Adrenal gland (tissue), 9 donors: ENCODE measurements at regions not wholly inside any gene's neighbourhood (a gene's known extent, or its start where the extent isn't known, plus 50 kb on each side); places are given as distances from the start of the nearest gene placed in this dataset.

Experiments
- DNase-seq, 7 donors: peaks; one replicate each; pipeline ENCODE4 v3.0.0-alpha.2; 2019 to 2020
- H3K27ac ChIP-seq, 5 donors: fragments of 200-600 bp; sonication (generic) in 4 of 5; 1 replicate in 3 of 5; 2 replicates in 2 of 5; pipeline versions ENCODE4 v1.5.1 to v1.8.0; 2016 to 2020; ENCODE audit warnings: mild to moderate bottlenecking in 1 of 5
- H3K27me3 ChIP-seq: fragments of 200-600 bp; 2 replicates; pipeline ENCODE4 v1.8.0; 2021
- H3K36me3 ChIP-seq, 2 donors: fragments of 200-600 bp; replicated peaks in 1 of 2; 1 replicate in 1 of 2; 2 replicates in 1 of 2; pipeline versions ENCODE4 v1.5.1 to v1.8.0; 2018 to 2022
- H3K4me1 ChIP-seq, 2 donors: fragments of 200-600 bp; replicated peaks in 1 of 2; 1 replicate in 1 of 2; 2 replicates in 1 of 2; pipeline versions ENCODE4 v1.5.1 to v1.8.0; 2018 to 2021
- H3K4me3 ChIP-seq, 4 donors: fragments of 200-600 bp; sonication (generic) in 3 of 4; one replicate each; pipeline ENCODE4 v1.5.1; 2016 to 2018
- H3K9me3 ChIP-seq, 3 donors: fragments of 200-600 bp; sonication (generic) in 1 of 3; replicated peaks in 1 of 3; 1 replicate in 2 of 3; 2 replicates in 1 of 3; pipeline versions ENCODE4 v1.5.1 to v1.8.0; 2016 to 2021
- POLR2A ChIP-seq, 2 donors: fragments of 450-650 bp; IDR thresholded peaks; one replicate each; pipeline ENCODE4 v1.6.1; 2017; ENCODE audit warnings: antibody characterized with exemption in 2 of 2, mild to moderate bottlenecking in 2 of 2, moderate library complexity in 1 of 2
- WGBS, 4 donors: extraction: QIAGEN DNeasy Blood & Tissue Kit in 2 of 4; methylation state at CpG; one replicate each; pipeline versions ENCODE4 v1.1.5 to v1.1.7; 2013 to 2017; 5-methylcytosine and 5-hydroxymethylcytosine counted together
- intact Hi-C, 2 donors: fragments of 100-400 bp; cut with DNase I; formaldehyde crosslinking; loops; one replicate each; pipeline versions ENCODE4 v1.14.1 to v1.15.0; 2022 to 2023
- TF ChIP-seq, protein P1 (sequence below), 6 experiments: fragments of 450-650 bp in 4 of 6; fragments of 200-600 bp in 2 of 6; sonication (generic) in 1 of 6; IDR thresholded peaks; 1 replicate in 5 of 6; 2 replicates in 1 of 6; pipeline versions ENCODE4 v1.5.1 to v1.8.0; 2016 to 2021; ENCODE audit warnings: antibody characterized with exemption in 6 of 6, mild to moderate bottlenecking in 2 of 6, moderate library complexity in 1 of 6
- donor health status: healthy with polysubstance abuse.
- donor health status: Bipolar disorder and iron deficiency.
- donor health status: DM: yes; HTN: yes; CAD: no.
- donor health status: DM: no; HTN: no; CAD: no.
- donor health status: DM: no; HTN: no; CAD: no.

DNA sequence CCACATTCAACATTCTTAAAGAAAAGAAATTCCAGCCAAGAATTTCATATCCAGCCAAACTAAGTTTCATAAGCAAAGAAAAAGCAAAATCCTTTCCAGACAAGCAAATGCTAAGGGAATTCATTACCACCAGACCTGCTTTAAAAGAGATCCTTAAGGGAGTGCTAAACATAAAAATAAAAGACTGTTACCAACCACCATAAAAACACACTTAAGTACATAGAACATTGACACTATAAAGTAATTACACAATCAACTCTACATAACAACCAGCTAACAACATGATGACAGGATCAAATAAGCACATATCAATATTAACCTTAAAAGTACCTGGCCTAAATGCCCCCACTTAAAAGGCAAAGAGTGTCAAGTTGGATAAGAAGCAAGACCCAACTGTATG lies 153.5 kb downstream of the FTCDNL1 start:
- no peaks in the 10 kb centered on the region for H3K36me3 ChIP-seq
- no peak overlapping the region for H3K27ac ChIP-seq
- no peak overlapping the region for H3K4me3 ChIP-seq
- H3K9me3 ChIP-seq = no peaks in the 10 kb centered on the region
- TF ChIP-seq, protein P1, sequence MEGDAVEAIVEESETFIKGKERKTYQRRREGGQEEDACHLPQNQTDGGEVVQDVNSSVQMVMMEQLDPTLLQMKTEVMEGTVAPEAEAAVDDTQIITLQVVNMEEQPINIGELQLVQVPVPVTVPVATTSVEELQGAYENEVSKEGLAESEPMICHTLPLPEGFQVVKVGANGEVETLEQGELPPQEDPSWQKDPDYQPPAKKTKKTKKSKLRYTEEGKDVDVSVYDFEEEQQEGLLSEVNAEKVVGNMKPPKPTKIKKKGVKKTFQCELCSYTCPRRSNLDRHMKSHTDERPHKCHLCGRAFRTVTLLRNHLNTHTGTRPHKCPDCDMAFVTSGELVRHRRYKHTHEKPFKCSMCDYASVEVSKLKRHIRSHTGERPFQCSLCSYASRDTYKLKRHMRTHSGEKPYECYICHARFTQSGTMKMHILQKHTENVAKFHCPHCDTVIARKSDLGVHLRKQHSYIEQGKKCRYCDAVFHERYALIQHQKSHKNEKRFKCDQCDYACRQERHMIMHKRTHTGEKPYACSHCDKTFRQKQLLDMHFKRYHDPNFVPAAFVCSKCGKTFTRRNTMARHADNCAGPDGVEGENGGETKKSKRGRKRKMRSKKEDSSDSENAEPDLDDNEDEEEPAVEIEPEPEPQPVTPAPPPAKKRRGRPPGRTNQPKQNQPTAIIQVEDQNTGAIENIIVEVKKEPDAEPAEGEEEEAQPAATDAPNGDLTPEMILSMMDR (IDR thresholded peaks at IDR 0.05) = no peak
- TF ChIP-seq POLR2A (IDR thresholded peaks at IDR 0.05) = no peak
- H3K4me1 ChIP-seq = no peaks in the 10 kb centered on the region
- no peak for DNase-seq
- H3K27me3 ChIP-seq = no peaks in the 10 kb centered on the region
- intact Hi-C loops = no loop called here

DNA sequence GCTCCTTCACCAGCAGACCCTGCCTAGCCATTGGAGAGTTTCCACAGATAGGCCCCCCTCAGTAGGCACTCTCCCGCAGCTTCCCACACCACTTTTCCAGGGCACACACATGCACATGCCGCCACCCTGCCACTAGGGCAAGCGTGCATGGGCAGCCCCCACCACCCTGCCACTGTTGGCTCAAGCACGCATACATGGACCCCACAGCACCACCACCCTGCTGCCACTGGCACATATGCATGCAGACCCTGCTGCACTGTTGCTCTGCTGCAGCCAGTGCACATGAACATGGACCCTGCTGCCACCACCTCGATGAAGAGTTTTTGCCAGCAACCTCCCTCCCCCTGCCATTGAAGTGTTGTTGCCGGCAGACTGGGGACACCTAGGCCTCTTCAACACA lies 154.9 kb downstream of the FTCDNL1 start:
- TF ChIP-seq, protein P1 (IDR thresholded peaks at IDR 0.05) = no peak
- TF ChIP-seq POLR2A (IDR thresholded peaks at IDR 0.05) = no peak
- no peaks in the 10 kb centered on the region for H3K4me1 ChIP-seq
- no peak overlapping the region for H3K4me3 ChIP-seq
- WGBS, 4 donors = 84 to 98% (median 90%) methylated on average over 6 of the region's 6 CpGs
- no peaks in the 10 kb centered on the region for H3K36me3 ChIP-seq
- no peaks in the 10 kb centered on the region for H3K9me3 ChIP-seq
- DNase-seq = no peak
- intact Hi-C loops = no loop called here
- H3K27me3 ChIP-seq = no peaks in the 10 kb centered on the region
- no peak overlapping the region for H3K27ac ChIP-seq

DNA sequence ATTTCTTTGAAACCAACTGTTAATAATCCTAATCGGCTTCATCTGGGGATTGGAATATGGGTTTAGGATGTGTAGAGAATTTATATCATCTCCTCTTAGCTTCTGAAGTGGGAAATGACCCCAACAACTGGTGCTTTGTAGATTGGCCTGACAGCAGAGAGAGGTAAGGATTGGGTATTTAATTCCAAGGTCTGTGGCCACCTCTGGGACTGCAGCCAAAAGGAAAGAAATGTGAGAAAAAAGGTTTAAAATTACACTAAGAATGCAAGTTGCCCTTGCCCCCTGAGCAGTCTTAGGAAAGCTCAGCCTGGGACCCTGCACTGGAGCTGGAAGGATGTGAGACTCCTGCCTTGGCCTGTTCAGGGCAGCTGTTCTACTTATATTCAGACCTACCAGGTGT lies 157.1 kb downstream of the FTCDNL1 start:
- intact Hi-C loops = no loop called here
- no peak overlapping the region for H3K4me3 ChIP-seq
- H3K4me1 ChIP-seq = no peaks in the 10 kb centered on the region
- H3K27ac ChIP-seq = no peak overlapping the region
- H3K9me3 ChIP-seq = no peaks in the 10 kb centered on the region
- TF ChIP-seq, protein P1 (IDR thresholded peaks at IDR 0.05) = no peak
- TF ChIP-seq POLR2A (IDR thresholded peaks at IDR 0.05) = no peak
- 62 to 91% (median 81%) methylated on average over 1 of the region's 1 CpG for WGBS, 4 donors
- DNase-seq = no peak
- H3K36me3 ChIP-seq = no peaks in the 10 kb centered on the region
- H3K27me3 ChIP-seq = no peaks in the 10 kb centered on the region

DNA sequence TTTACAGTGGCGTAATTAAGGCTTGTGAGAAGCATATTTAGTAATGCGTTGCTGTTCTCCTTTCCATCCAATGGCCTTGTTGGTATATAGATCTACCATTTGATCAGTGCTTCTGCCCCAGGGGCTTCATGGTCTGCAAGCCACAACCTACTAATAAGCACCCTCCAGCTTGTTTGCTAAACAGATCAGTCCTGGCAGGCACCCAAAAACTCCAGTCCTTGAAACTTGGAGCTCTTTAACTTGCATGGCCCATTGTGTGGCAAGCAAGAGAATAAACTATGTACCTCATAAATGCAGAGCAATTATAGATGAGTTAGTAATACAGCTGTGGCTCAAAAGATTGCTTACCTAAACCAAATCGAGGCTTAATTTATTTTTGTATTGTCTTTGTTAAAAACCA lies 158.5 kb downstream of the FTCDNL1 start:
- intact Hi-C loops = no loop called here
- 72 to 80% (median 79%) methylated on average over 3 of the region's 3 CpGs for WGBS, 4 donors
- H3K9me3 ChIP-seq = no peaks in the 10 kb centered on the region
- H3K4me1 ChIP-seq = no peaks in the 10 kb centered on the region
- H3K4me3 ChIP-seq = no peak overlapping the region
- TF ChIP-seq POLR2A (IDR thresholded peaks at IDR 0.05) = no peak
- TF ChIP-seq, protein P1 (IDR thresholded peaks at IDR 0.05) = no peak
- no peak overlapping the region for H3K27ac ChIP-seq
- peak in 6 of 7 donors; percentile 20 to 69 (median 52) for DNase-seq
- H3K36me3 ChIP-seq = no peaks in the 10 kb centered on the region
- H3K27me3 ChIP-seq = no peaks in the 10 kb centered on the region
